Glutamatergic neuron (in vitro differentiated cells): ENCODE measurements at regions not wholly inside any gene's neighbourhood (a gene's known extent, or its start where the extent isn't known, plus 50 kb on each side); places are given as distances from the start of the nearest gene placed in this dataset.

ENCODE experiments used
- DNase-seq: peaks from one replicate; pipeline ENCODE4 v3.0.0; 2022
- H3K27ac Mint-ChIP-seq: one replicate; pipeline ENCODE4 v1.8.0; 2020; ENCODE audit warnings: mild to moderate bottlenecking, mixed read lengths, inconsistent platforms; ENCODE audit not compliant: unreplicated experiment
- H3K27me3 Mint-ChIP-seq: one replicate; pipeline ENCODE4 v1.8.0; 2020; ENCODE audit warnings: mild to moderate bottlenecking, moderate library complexity, mixed read lengths, inconsistent platforms; ENCODE audit not compliant: unreplicated experiment
- H3K36me3 Mint-ChIP-seq: one replicate; pipeline ENCODE4 v1.8.0; 2020; ENCODE audit warnings: mild to moderate bottlenecking, mixed read lengths, inconsistent platforms; ENCODE audit not compliant: unreplicated experiment
- H3K4me1 Mint-ChIP-seq: one replicate; pipeline ENCODE4 v1.8.0; 2020; ENCODE audit warnings: mild to moderate bottlenecking, low read depth, mixed read lengths, inconsistent platforms; ENCODE audit not compliant: unreplicated experiment
- H3K4me3 Mint-ChIP-seq: one replicate; pipeline ENCODE4 v1.8.0; 2020; ENCODE audit warnings: mild to moderate bottlenecking, mixed read lengths, inconsistent platforms; ENCODE audit not compliant: unreplicated experiment
- H3K9me3 Mint-ChIP-seq: one replicate; pipeline ENCODE4 v1.8.0; 2020; ENCODE audit warnings: mild to moderate bottlenecking, moderate library complexity, mixed read lengths, inconsistent platforms; ENCODE audit not compliant: unreplicated experiment
- CTCF ChIP-seq: fragments of 200-600 bp; sonication (generic); IDR thresholded peaks from one replicate; pipeline ENCODE4 v1.5.0; 2021; ENCODE audit not compliant: partially characterized antibody, unreplicated experiment

GRCh38 chr20:4555188-4555890 is 130.9 kb upstream of the PRNP start:
- TF ChIP-seq CTCF = no peak
- H3K9me3 Mint-ChIP-seq = no peaks in the 10 kb centered on the region
- no peak overlapping the region for H3K4me3 Mint-ChIP-seq
- no peaks in the 10 kb centered on the region for H3K27me3 Mint-ChIP-seq
- H3K27ac Mint-ChIP-seq = no peak overlapping the region
- H3K36me3 Mint-ChIP-seq = no peaks in the 10 kb centered on the region
- no peaks in the 10 kb centered on the region for H3K4me1 Mint-ChIP-seq
- no peak for DNase-seq

GRCh38 chr20:4554346-4554745 is 131.9 kb upstream of the PRNP start:
- no peak for DNase-seq
- Mint-ChIP-seq H3K4me1 (no peaks in the 10 kb centered on the region), H3K4me3 (no peak overlapping the region), H3K27ac (no peak overlapping the region), H3K9me3 (no peaks in the 10 kb centered on the region), H3K27me3 (no peaks in the 10 kb centered on the region), H3K36me3 (no peaks in the 10 kb centered on the region)
- no peak for TF ChIP-seq CTCF

- no peaks in the 10 kb centered on the region for H3K9me3 Mint-ChIP-seq
- no peak for DNase-seq
- no peak overlapping the region for H3K4me3 Mint-ChIP-seq
- H3K27ac Mint-ChIP-seq = no peak overlapping the region
- H3K4me1 Mint-ChIP-seq = no peaks in the 10 kb centered on the region
- no peaks in the 10 kb centered on the region for H3K36me3 Mint-ChIP-seq
- H3K27me3 Mint-ChIP-seq = no peaks in the 10 kb centered on the region
- TF ChIP-seq CTCF = no peak
Observed at GRCh38 chr20:4552075-4552640, 134.1 kb upstream of the PRNP start.

GRCh38 chr20:4550740-4551139 is 135.5 kb upstream of the PRNP start:
- no peaks in the 10 kb centered on the region for H3K9me3 Mint-ChIP-seq
- DNase-seq = no peak
- no peak overlapping the region for H3K4me3 Mint-ChIP-seq

More at GRCh38 chr20:4550740-4551139, 135.5 kb upstream of the PRNP start:
- no peaks in the 10 kb centered on the region for H3K27me3 Mint-ChIP-seq
- H3K36me3 Mint-ChIP-seq = no peaks in the 10 kb centered on the region
- H3K27ac Mint-ChIP-seq = no peak overlapping the region
- no peaks in the 10 kb centered on the region for H3K4me1 Mint-ChIP-seq
- no peak for TF ChIP-seq CTCF
